HG03354 (cell line): ENCODE measurements at regions not wholly inside any gene's neighbourhood (a gene's known extent, or its start where the extent isn't known, plus 50 kb on each side); places are given as distances from the start of the nearest gene placed in this dataset.

Experiments
- ATAC-seq: cut with Tn5 transposase; IDR thresholded peaks from one replicate; pipeline ENCODE4 v1.9.1; 2021; ENCODE audit warnings: mild to moderate bottlenecking; ENCODE audit not compliant: unreplicated experiment, poor library complexity, severe bottlenecking

- ATAC-seq: no peak
Measured at GRCh38 chr2:187009483-187010239, 160.7 kb upstream of the ZSWIM2 start.

GRCh38 chr2:187008111-187008510 is 159.1 kb upstream of the ZSWIM2 start:
- no peak for ATAC-seq

- ATAC-seq: no peak
Measured at GRCh38 chr2:187003611-187004010, 154.6 kb upstream of the ZSWIM2 start.

GRCh38 chr2:187003038-187003554 is 154.1 kb upstream of the ZSWIM2 start:
- no peak for ATAC-seq

GRCh38 chr2:187002242-187002641 is 153.3 kb upstream of the ZSWIM2 start:
- no peak for ATAC-seq

GRCh38 chr2:187001248-187001647 is 152.3 kb upstream of the ZSWIM2 start:
- ATAC-seq: no peak

- ATAC-seq: no peak
Measured at GRCh38 chr2:186995092-186995491, 146.1 kb upstream of the ZSWIM2 start.

GRCh38 chr2:186992597-186992996 is 143.6 kb upstream of the ZSWIM2 start:
- ATAC-seq: no peak

- no peak for ATAC-seq
Measured at GRCh38 chr2:186991766-186992417, 142.9 kb upstream of the ZSWIM2 start.

GRCh38 chr2:186984966-186985365 is 136.0 kb upstream of the ZSWIM2 start:
- ATAC-seq: no peak

- ATAC-seq: no peak
Measured at GRCh38 chr2:186984481-186984880, 135.5 kb upstream of the ZSWIM2 start.

GRCh38 chr2:186980787-186981550 is 132.0 kb upstream of the ZSWIM2 start:
- ATAC-seq: no peak

- ATAC-seq: no peak
Measured at GRCh38 chr2:186980117-186980442, 131.1 kb upstream of the ZSWIM2 start.

GRCh38 chr2:186979439-186980116 is 130.6 kb upstream of the ZSWIM2 start:
- ATAC-seq: no peak

GRCh38 chr2:186977433-186978045 is 128.6 kb upstream of the ZSWIM2 start:
- ATAC-seq: no peak

GRCh38 chr2:186976329-186976728 is 127.4 kb upstream of the ZSWIM2 start:
- ATAC-seq: no peak

- ATAC-seq: no peak
Measured at GRCh38 chr2:186972281-186972970, 123.5 kb upstream of the ZSWIM2 start.

GRCh38 chr2:186968277-186968676 is 119.3 kb upstream of the ZSWIM2 start:
- ATAC-seq: no peak

GRCh38 chr2:186966015-186966414 is 117.0 kb upstream of the ZSWIM2 start:
- ATAC-seq: no peak
